ENCODE measurements at regions not wholly inside any gene's neighbourhood (a gene's known extent, or its start where the extent isn't known, plus 50 kb on each side); places are given as distances from the start of the nearest gene placed in this dataset.
"Not testable (repeated sequence)": the region's sequence is repeated elsewhere in the genome, so short reads cannot be mapped to it uniquely, and the experiment has no call there.

- H3K27ac ChIP-seq (ENCODE audit: low read depth, low read length), result no peak overlapping the region
- H3K36me3 ChIP-seq (ENCODE audit: control insufficient read depth, insufficient read depth, low read length), result no peaks in the 10 kb centered on the region
- no peak overlapping the region for H3K9ac ChIP-seq (ENCODE audit: low read length)
Observed at GRCh38 chr9:89676281-89676680, 71.5 kb downstream of the GADD45G start.

GRCh38 chr9:89677702-89678395 lies 73.0 kb downstream of the GADD45G start:
- Histone ChIP-seq H3K4me3 (ENCODE audit: low read length) (no peak overlapping the region), H3K27me3 (ENCODE audit: control insufficient read depth, insufficient read depth, low read length) (no peaks in the 10 kb centered on the region), H3K27ac (ENCODE audit: low read depth, low read length) (no peak overlapping the region), H3K9ac (ENCODE audit: low read length) (no peak overlapping the region), H3K36me3 (ENCODE audit: control insufficient read depth, insufficient read depth, low read length) (no peaks in the 10 kb centered on the region), H3K4me1 (ENCODE audit: control insufficient read depth, insufficient read depth, low read length) (no peaks in the 10 kb centered on the region)

More at GRCh38 chr9:89676281-89676680, 71.5 kb downstream of the GADD45G start:
- Histone ChIP-seq H3K27me3 (ENCODE audit: control insufficient read depth, insufficient read depth, low read length) (no peaks in the 10 kb centered on the region), H3K4me3 (ENCODE audit: low read length) (no peak overlapping the region), H3K4me1 (ENCODE audit: control insufficient read depth, insufficient read depth, low read length) (no peaks in the 10 kb centered on the region)

DNA sequence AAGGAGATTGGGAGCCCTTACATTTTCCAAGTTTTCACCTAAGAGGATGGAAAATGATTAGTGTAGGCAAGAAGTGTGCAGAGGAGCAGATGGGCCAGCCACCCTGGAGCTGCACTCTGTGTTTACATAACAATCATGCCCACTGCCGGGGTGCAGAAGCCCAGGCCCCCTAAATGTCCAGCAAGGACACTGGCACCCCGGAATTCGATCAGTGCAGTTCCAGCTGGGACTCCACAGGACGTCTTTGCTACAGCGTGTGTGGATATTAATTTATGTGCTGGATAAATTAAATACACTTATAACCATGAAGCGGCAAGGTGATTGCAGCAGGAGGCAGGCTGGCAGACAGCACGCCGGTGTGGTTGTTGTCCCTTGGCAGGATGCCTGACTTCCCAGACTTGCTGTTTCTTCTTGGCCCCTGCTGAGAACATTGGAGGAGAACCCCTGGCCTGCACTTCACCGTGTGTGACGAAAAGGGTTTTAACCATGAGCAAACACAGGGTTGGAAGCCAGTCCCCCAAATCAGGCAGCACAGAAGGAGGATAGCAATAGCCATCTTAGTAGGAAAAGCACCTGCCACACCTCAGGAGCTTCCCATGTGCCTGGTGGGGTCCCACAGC lies 73.7 kb downstream of the GADD45G start:
- Histone ChIP-seq H3K27ac (ENCODE audit: low read depth, low read length) (no peak overlapping the region), H3K27me3 (ENCODE audit: control insufficient read depth, insufficient read depth, low read length) (no peaks in the 10 kb centered on the region), H3K9ac (ENCODE audit: low read length) (no peak overlapping the region), H3K4me3 (ENCODE audit: low read length) (no peak overlapping the region), H3K4me1 (ENCODE audit: control insufficient read depth, insufficient read depth, low read length) (no peaks in the 10 kb centered on the region), H3K36me3 (ENCODE audit: control insufficient read depth, insufficient read depth, low read length) (no peaks in the 10 kb centered on the region)

- Histone ChIP-seq H3K4me1 (ENCODE audit: control insufficient read depth, insufficient read depth, low read length) (no peaks in the 10 kb centered on the region), H3K36me3 (ENCODE audit: control insufficient read depth, insufficient read depth, low read length) (no peaks in the 10 kb centered on the region), H3K27ac (ENCODE audit: low read depth, low read length) (no peak overlapping the region)
Observed at GRCh38 chr9:89679016-89679415, 74.2 kb downstream of the GADD45G start.

DNA sequence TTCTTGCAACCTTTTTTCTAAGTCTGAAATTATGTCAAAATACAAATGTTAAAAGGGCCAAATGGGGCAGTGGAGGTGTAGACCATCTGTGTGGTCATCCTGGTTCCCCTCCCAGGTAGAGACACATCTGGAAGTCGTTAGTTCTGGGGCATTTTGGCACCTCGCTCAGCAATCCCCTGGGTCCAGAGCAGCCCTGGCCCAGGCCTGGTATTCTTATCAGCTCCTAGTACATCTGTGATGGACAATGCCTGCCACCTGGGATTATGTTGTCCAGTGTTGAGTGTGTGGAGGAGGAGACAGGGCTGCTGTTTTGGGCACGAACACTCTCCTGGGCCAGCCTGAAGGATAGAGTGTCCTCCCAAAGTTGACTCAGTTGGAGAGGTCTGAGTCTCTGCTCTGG lies 74.8 kb downstream of the GADD45G start:
- no peaks in the 10 kb centered on the region for H3K27me3 ChIP-seq (ENCODE audit: control insufficient read depth, insufficient read depth, low read length)
- no peak overlapping the region for H3K4me3 ChIP-seq (ENCODE audit: low read length)
- no peaks in the 10 kb centered on the region for H3K36me3 ChIP-seq (ENCODE audit: control insufficient read depth, insufficient read depth, low read length)
- no peak overlapping the region for H3K27ac ChIP-seq (ENCODE audit: low read depth, low read length)
- H3K4me1 ChIP-seq (ENCODE audit: control insufficient read depth, insufficient read depth, low read length), result no peaks in the 10 kb centered on the region
- no peak overlapping the region for H3K9ac ChIP-seq (ENCODE audit: low read length)

More at GRCh38 chr9:89679016-89679415, 74.2 kb downstream of the GADD45G start:
- Histone ChIP-seq H3K4me3 (ENCODE audit: low read length) (no peak overlapping the region), H3K9ac (ENCODE audit: low read length) (no peak overlapping the region), H3K27me3 (ENCODE audit: control insufficient read depth, insufficient read depth, low read length) (no peaks in the 10 kb centered on the region)

DNA sequence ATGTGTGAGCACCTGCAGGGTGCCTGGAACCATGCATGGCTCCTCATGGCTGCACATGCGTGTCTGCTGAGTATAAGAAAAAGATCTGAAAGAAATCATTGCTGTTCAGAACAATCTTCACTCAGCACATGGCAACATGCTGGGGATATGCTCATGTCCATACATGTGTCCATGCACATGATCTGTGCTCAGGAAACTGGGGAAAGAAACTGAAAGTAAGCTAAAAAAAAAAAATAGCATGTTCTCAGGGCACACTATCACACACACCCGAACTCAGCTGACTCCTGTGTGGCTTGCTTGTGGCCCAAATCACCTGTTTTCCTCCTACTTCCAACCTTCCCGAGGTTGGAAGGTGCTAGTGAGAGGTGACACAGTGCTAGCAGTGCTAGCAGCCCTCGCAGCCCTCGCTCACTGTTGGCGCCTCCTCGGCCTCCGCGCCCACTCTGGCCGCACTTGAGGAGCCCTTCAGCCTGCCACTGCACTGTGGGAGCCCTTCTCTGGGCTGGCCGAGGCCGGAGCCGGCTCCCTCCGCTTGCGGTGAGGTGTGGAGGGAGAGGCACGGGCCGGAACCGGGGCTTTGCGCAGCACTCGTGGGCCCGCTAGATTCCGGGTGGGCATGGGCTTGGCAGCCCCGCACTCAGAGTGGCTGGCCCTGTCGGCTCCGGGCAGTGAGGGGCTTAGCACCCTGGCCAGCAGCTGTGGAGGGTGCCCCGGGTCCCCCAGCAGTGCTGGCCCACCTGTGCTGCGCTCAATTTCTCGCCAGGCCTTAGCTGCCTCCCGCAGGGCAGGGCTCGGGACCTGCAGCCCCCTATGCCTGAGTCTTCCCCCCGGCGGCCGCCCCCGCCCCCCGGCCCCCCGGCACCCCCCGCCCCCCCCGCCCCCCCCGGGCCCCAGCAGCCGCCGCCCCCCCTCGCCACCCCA lies 76.0 kb downstream of the GADD45G start:
- no peaks in the 10 kb centered on the region for H3K27me3 ChIP-seq (ENCODE audit: control insufficient read depth, insufficient read depth, low read length)
- H3K4me3 ChIP-seq (ENCODE audit: low read length), result no peak overlapping the region
- H3K27ac ChIP-seq (ENCODE audit: low read depth, low read length), result no peak overlapping the region
- H3K9ac ChIP-seq (ENCODE audit: low read length), result no peak overlapping the region
- no peaks in the 10 kb centered on the region for H3K4me1 ChIP-seq (ENCODE audit: control insufficient read depth, insufficient read depth, low read length)
- no peaks in the 10 kb centered on the region for H3K36me3 ChIP-seq (ENCODE audit: control insufficient read depth, insufficient read depth, low read length)

- not testable (repeated sequence) for H3K9ac ChIP-seq (ENCODE audit: low read length)
Observed at GRCh38 chr9:89681468-89681859, 76.7 kb downstream of the GADD45G start.

GRCh38 chr9:89683626-89684025 lies 78.8 kb downstream of the GADD45G start:
- Histone ChIP-seq H3K36me3 (ENCODE audit: control insufficient read depth, insufficient read depth, low read length) (no peaks in the 10 kb centered on the region), H3K4me3 (ENCODE audit: low read length) (no peak overlapping the region), H3K4me1 (ENCODE audit: control insufficient read depth, insufficient read depth, low read length) (no peaks in the 10 kb centered on the region), H3K27me3 (ENCODE audit: control insufficient read depth, insufficient read depth, low read length) (no peaks in the 10 kb centered on the region), H3K27ac (ENCODE audit: low read depth, low read length) (no peak overlapping the region), H3K9ac (ENCODE audit: low read length) (no peak overlapping the region)

More at GRCh38 chr9:89681468-89681859, 76.7 kb downstream of the GADD45G start:
- not testable (repeated sequence) for H3K27me3 ChIP-seq (ENCODE audit: control insufficient read depth, insufficient read depth, low read length); H3K4me3 ChIP-seq (ENCODE audit: low read length); H3K4me1 ChIP-seq (ENCODE audit: control insufficient read depth, insufficient read depth, low read length); H3K27ac ChIP-seq (ENCODE audit: low read depth, low read length); H3K36me3 ChIP-seq (ENCODE audit: control insufficient read depth, insufficient read depth, low read length)

DNA sequence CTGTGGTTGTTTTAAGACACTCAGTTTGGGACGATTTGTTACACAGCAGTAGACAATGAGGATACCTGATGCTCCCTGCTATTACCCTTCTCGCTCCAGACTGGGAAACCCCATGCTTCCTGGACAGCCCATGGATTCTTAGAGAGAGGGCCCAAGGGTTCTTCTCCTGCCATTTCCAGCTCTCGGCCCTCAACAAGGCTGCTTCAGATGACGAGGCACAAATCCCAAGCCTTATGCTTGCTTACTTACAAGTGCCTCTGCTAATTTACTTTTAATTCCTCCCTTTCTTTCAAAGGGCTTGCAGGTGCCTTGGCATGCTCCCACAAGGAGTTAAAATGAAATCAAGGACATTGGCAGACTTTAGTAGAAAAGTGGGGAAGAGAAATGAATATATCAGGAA lies 79.4 kb downstream of the GADD45G start:
- Histone ChIP-seq H3K27me3 (ENCODE audit: control insufficient read depth, insufficient read depth, low read length) (no peaks in the 10 kb centered on the region), H3K36me3 (ENCODE audit: control insufficient read depth, insufficient read depth, low read length) (no peaks in the 10 kb centered on the region), H3K4me1 (ENCODE audit: control insufficient read depth, insufficient read depth, low read length) (no peaks in the 10 kb centered on the region), H3K9ac (ENCODE audit: low read length) (no peak overlapping the region), H3K27ac (ENCODE audit: low read depth, low read length) (no peak overlapping the region), H3K4me3 (ENCODE audit: low read length) (no peak overlapping the region)

- H3K9ac ChIP-seq (ENCODE audit: low read length), result no peak overlapping the region
- H3K36me3 ChIP-seq (ENCODE audit: control insufficient read depth, insufficient read depth, low read length), result no peaks in the 10 kb centered on the region
- no peaks in the 10 kb centered on the region for H3K4me1 ChIP-seq (ENCODE audit: control insufficient read depth, insufficient read depth, low read length)
- no peak overlapping the region for H3K27ac ChIP-seq (ENCODE audit: low read depth, low read length)
- H3K4me3 ChIP-seq (ENCODE audit: low read length), result no peak overlapping the region
- H3K27me3 ChIP-seq (ENCODE audit: control insufficient read depth, insufficient read depth, low read length), result no peaks in the 10 kb centered on the region
Observed at GRCh38 chr9:89684912-89685636, 80.3 kb downstream of the GADD45G start.

DNA sequence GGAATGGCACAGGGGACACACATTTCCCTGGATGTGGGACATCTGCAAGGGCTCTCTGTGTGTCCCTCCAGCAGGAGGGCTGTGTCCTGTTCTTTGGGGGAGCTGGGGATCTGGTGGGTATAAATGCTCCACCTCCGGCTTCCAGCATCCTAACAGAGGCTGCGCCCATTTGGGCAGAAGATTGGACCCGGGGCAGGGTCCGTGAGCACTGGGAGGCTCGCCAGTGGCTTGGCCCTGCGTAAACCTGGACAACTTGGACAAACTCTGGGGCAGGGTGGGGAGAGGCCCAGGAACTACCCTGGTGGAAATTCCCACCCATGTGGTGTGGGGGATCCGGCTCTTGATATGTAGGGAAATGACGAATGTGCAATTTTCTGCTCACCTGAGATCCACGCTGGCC lies 80.9 kb downstream of the GADD45G start:
- H3K9ac ChIP-seq (ENCODE audit: low read length), result no peak overlapping the region
- no peaks in the 10 kb centered on the region for H3K4me1 ChIP-seq (ENCODE audit: control insufficient read depth, insufficient read depth, low read length)
- no peak overlapping the region for H3K27ac ChIP-seq (ENCODE audit: low read depth, low read length)
- no peaks in the 10 kb centered on the region for H3K36me3 ChIP-seq (ENCODE audit: control insufficient read depth, insufficient read depth, low read length)
- H3K27me3 ChIP-seq (ENCODE audit: control insufficient read depth, insufficient read depth, low read length), result no peaks in the 10 kb centered on the region
- no peak overlapping the region for H3K4me3 ChIP-seq (ENCODE audit: low read length)

- no peaks in the 10 kb centered on the region for H3K36me3 ChIP-seq (ENCODE audit: control insufficient read depth, insufficient read depth, low read length)
- no peaks in the 10 kb centered on the region for H3K27me3 ChIP-seq (ENCODE audit: control insufficient read depth, insufficient read depth, low read length)
- no peak overlapping the region for H3K27ac ChIP-seq (ENCODE audit: low read depth, low read length)
- no peak overlapping the region for H3K4me3 ChIP-seq (ENCODE audit: low read length)
- no peak overlapping the region for H3K9ac ChIP-seq (ENCODE audit: low read length)
- no peaks in the 10 kb centered on the region for H3K4me1 ChIP-seq (ENCODE audit: control insufficient read depth, insufficient read depth, low read length)
Observed at GRCh38 chr9:89686126-89686525, 81.3 kb downstream of the GADD45G start.
